ENCODE measurements at regions not wholly inside any gene's neighbourhood (a gene's known extent, or its start where the extent isn't known, plus 50 kb on each side); places are given as distances from the start of the nearest gene placed in this dataset.

- no peaks in the 10 kb centered on the region for H3K27me3 ChIP-seq
- H3K27ac ChIP-seq: no peak overlapping the region
- H3K4me3 ChIP-seq: no peak overlapping the region
- no peaks in the 10 kb centered on the region for H3K9me3 ChIP-seq
- TF ChIP-seq POLR2A (IDR thresholded peaks at IDR 0.05): no peak
- TF ChIP-seq, protein P1, sequence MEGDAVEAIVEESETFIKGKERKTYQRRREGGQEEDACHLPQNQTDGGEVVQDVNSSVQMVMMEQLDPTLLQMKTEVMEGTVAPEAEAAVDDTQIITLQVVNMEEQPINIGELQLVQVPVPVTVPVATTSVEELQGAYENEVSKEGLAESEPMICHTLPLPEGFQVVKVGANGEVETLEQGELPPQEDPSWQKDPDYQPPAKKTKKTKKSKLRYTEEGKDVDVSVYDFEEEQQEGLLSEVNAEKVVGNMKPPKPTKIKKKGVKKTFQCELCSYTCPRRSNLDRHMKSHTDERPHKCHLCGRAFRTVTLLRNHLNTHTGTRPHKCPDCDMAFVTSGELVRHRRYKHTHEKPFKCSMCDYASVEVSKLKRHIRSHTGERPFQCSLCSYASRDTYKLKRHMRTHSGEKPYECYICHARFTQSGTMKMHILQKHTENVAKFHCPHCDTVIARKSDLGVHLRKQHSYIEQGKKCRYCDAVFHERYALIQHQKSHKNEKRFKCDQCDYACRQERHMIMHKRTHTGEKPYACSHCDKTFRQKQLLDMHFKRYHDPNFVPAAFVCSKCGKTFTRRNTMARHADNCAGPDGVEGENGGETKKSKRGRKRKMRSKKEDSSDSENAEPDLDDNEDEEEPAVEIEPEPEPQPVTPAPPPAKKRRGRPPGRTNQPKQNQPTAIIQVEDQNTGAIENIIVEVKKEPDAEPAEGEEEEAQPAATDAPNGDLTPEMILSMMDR (IDR thresholded peaks at IDR 0.05): no peak
- no peaks in the 10 kb centered on the region for H3K4me1 ChIP-seq
- intact Hi-C loops (cut with DNase I; ENCODE audit: low total_unique reads): no loop called here
- H3K36me3 ChIP-seq: no peaks in the 10 kb centered on the region
- no peak for DNase-seq
These were observed 315.8 kb downstream of the MID1IP1 start for GRCh38 chrX:39117101-39117500.

- Histone ChIP-seq H3K9me3 (no peaks in the 10 kb centered on the region), H3K27me3 (no peaks in the 10 kb centered on the region), H3K36me3 (no peaks in the 10 kb centered on the region), H3K4me1 (no peaks in the 10 kb centered on the region), H3K4me3 (no peak overlapping the region), H3K27ac (no peak overlapping the region)
- no peak for TF ChIP-seq POLR2A (IDR thresholded peaks at IDR 0.05)
- TF ChIP-seq, protein P1 (IDR thresholded peaks at IDR 0.05): no peak
- no peak for DNase-seq
- intact Hi-C loops (cut with DNase I; ENCODE audit: low total_unique reads): no loop called here
These were observed 320.6 kb downstream of the MID1IP1 start for GRCh38 chrX:39121903-39122302.

- intact Hi-C loops (cut with DNase I; ENCODE audit: low total_unique reads): no loop called here
- no peak for DNase-seq
- H3K4me1 ChIP-seq: no peaks in the 10 kb centered on the region
- no peak overlapping the region for H3K27ac ChIP-seq
- H3K9me3 ChIP-seq: no peaks in the 10 kb centered on the region
- TF ChIP-seq POLR2A (IDR thresholded peaks at IDR 0.05): no peak
- TF ChIP-seq, protein P1 (IDR thresholded peaks at IDR 0.05): no peak
- H3K27me3 ChIP-seq: no peaks in the 10 kb centered on the region
- H3K4me3 ChIP-seq: no peak overlapping the region
- no peaks in the 10 kb centered on the region for H3K36me3 ChIP-seq
These were observed 324.6 kb downstream of the MID1IP1 start for GRCh38 chrX:39125834-39126233.

- no peak overlapping the region for H3K27ac ChIP-seq
- no peaks in the 10 kb centered on the region for H3K36me3 ChIP-seq
- no peaks in the 10 kb centered on the region for H3K27me3 ChIP-seq
- no peaks in the 10 kb centered on the region for H3K9me3 ChIP-seq
- no peaks in the 10 kb centered on the region for H3K4me1 ChIP-seq
- intact Hi-C loops (cut with DNase I; ENCODE audit: low total_unique reads): no loop called here
- no peak for DNase-seq
- TF ChIP-seq, protein P1 (IDR thresholded peaks at IDR 0.05): no peak
- no peak for TF ChIP-seq POLR2A (IDR thresholded peaks at IDR 0.05)
- H3K4me3 ChIP-seq: no peak overlapping the region
These were observed 332.7 kb downstream of the MID1IP1 start for GRCh38 chrX:39133971-39134370.

GRCh38 chrX:39137363-39137954, 336.2 kb downstream of the MID1IP1 start:
- intact Hi-C loops (cut with DNase I; ENCODE audit: low total_unique reads): no loop called here
- no peak overlapping the region for H3K27ac ChIP-seq
- H3K4me3 ChIP-seq: no peak overlapping the region
- no peak for DNase-seq
- H3K27me3 ChIP-seq: no peaks in the 10 kb centered on the region
- H3K4me1 ChIP-seq: no peaks in the 10 kb centered on the region
- H3K36me3 ChIP-seq: no peaks in the 10 kb centered on the region
- no peak for TF ChIP-seq POLR2A (IDR thresholded peaks at IDR 0.05)
- TF ChIP-seq, protein P1 (IDR thresholded peaks at IDR 0.05): no peak
- no peaks in the 10 kb centered on the region for H3K9me3 ChIP-seq

All from uterus (tissue), 3 donors.